SU-DHL-6 (cell line): ENCODE measurements at regions not wholly inside any gene's neighbourhood (a gene's known extent, or its start where the extent isn't known, plus 50 kb on each side); places are given as distances from the start of the nearest gene placed in this dataset.
A peak's percentile ranks its signal among the peaks of the same experiment; 100 is the strongest.

Experiments used
- H2AFZ ChIP-seq: fragments of 200-600 bp; sonication (generic); 2 replicates; pipeline ENCODE4 v1.6.1; 2014; ENCODE audit warnings: low read depth, mild to moderate bottlenecking, moderate library complexity, mixed read lengths, antibody characterized with exemption, low read length; ENCODE audit not compliant: severe bottlenecking
- H3F3A ChIP-seq: fragments of 200-600 bp; shearing (Covaris generic); 2 replicates; pipeline ENCODE4 v1.6.0; 2016; ENCODE audit warnings: antibody characterized with exemption, mild to moderate bottlenecking; ENCODE audit not compliant: insufficient read depth
- H3K27ac ChIP-seq: fragments of 200-600 bp; sonication (generic); 2 replicates; pipeline ENCODE4 v1.5.1; 2016; ENCODE audit warnings: low read depth, mild to moderate bottlenecking, low read length, moderate library complexity, mixed read lengths
- H3K27me3 ChIP-seq: fragments of 200-600 bp; sonication (generic), shearing (Covaris generic); 2 replicates; pipeline ENCODE4 v1.6.0; 2014; ENCODE audit warnings: mild to moderate bottlenecking, low read length
- H3K36me3 ChIP-seq: fragments of 200-600 bp; sonication (generic); 2 replicates; pipeline ENCODE4 v1.6.1; 2014; ENCODE audit warnings: mild to moderate bottlenecking, low read length, mixed read lengths
- H3K4me2 ChIP-seq: fragments of 300-600, 200-600 bp; shearing (Covaris generic), sonication (generic); 2 replicates; pipeline ENCODE4 v1.6.0; 2014; ENCODE audit warnings: low read length, low read depth, mild to moderate bottlenecking; ENCODE audit not compliant: poor library complexity, severe bottlenecking
- H3K4me3 ChIP-seq: fragments of 200-600 bp; sonication (generic); 2 replicates; pipeline ENCODE4 v1.5.1; 2014; ENCODE audit warnings: antibody characterized with exemption, low read length, mild to moderate bottlenecking, mixed read lengths; ENCODE audit not compliant: insufficient read depth, poor library complexity, severe bottlenecking
- H3K79me2 ChIP-seq: fragments of 200-600 bp; sonication (generic); 2 replicates; pipeline ENCODE4 v1.6.1; 2014; ENCODE audit warnings: mild to moderate bottlenecking, low read length, moderate library complexity; ENCODE audit not compliant: insufficient read depth
- H3K9ac ChIP-seq: fragments of 200-600 bp; sonication (generic); 2 replicates; pipeline ENCODE4 v1.7.0; 2014; ENCODE audit warnings: mild to moderate bottlenecking, low read length
- H3K9me2 ChIP-seq: fragments of 200-600 bp; sonication (generic); replicated peaks from 2 replicates; pipeline ENCODE4 v1.6.1; 2014; ENCODE audit warnings: low read length; ENCODE audit not compliant: insufficient read depth
- H3K9me3 ChIP-seq: fragments of 200-600 bp; sonication (generic); 2 replicates; pipeline ENCODE4 v1.6.1; 2014; ENCODE audit warnings: low read length, mixed read lengths; ENCODE audit not compliant: insufficient read depth
- H4K20me1 ChIP-seq: fragments of 200-600 bp; sonication (generic); 2 replicates; pipeline ENCODE4 v1.6.1; 2014; ENCODE audit warnings: low read depth, mild to moderate bottlenecking, antibody characterized with exemption, low read length, moderate library complexity, mixed read lengths
- CTCF ChIP-seq: fragments of 200-600 bp; sonication (generic); IDR thresholded peaks from one replicate; pipeline ENCODE4 v1.5.1; 2017; ENCODE audit warnings: antibody characterized with exemption, mild to moderate bottlenecking, low read length, moderate library complexity; ENCODE audit not compliant: insufficient read depth, poor library complexity, severe bottlenecking
- EZH2phosphoT487 ChIP-seq: fragments of 200-600 bp; sonication (generic), shearing (Covaris generic); conservative IDR thresholded peaks from 2 replicates; pipeline ENCODE4 v1.6.1; 2018; ENCODE audit warnings: mild to moderate bottlenecking, antibody characterized with exemption, low read length, moderate library complexity, mixed read lengths

GRCh38 chr16:66270333-66270927 is 96.1 kb upstream of the CDH5 start:
- no peaks in the 10 kb centered on the region for H3K9me2 ChIP-seq
- peak; percentile 67 for TF ChIP-seq CTCF
- no peak for TF ChIP-seq EZH2phosphoT487
- H3F3A ChIP-seq = no peaks in the 10 kb centered on the region
- no peaks in the 10 kb centered on the region for H3K36me3 ChIP-seq
- no peaks in the 10 kb centered on the region for H3K27me3 ChIP-seq
- H4K20me1 ChIP-seq = no peaks in the 10 kb centered on the region
- no peaks in the 10 kb centered on the region for H3K9me3 ChIP-seq
- H3K9ac ChIP-seq = no peak overlapping the region
- no peak overlapping the region for H3K4me2 ChIP-seq
- no peak overlapping the region for H3K27ac ChIP-seq
- H3K79me2 ChIP-seq = no peaks in the 10 kb centered on the region
- no peak overlapping the region for H2AFZ ChIP-seq
- no peak overlapping the region for H3K4me3 ChIP-seq

- H3F3A ChIP-seq = no peaks in the 10 kb centered on the region
- no peak overlapping the region for H3K9ac ChIP-seq
- H3K4me2 ChIP-seq = no peak overlapping the region
- no peak for TF ChIP-seq EZH2phosphoT487
- TF ChIP-seq CTCF = no peak
- H3K9me2 ChIP-seq = no peaks in the 10 kb centered on the region
- no peaks in the 10 kb centered on the region for H3K79me2 ChIP-seq
- H4K20me1 ChIP-seq = no peaks in the 10 kb centered on the region
- no peak overlapping the region for H3K4me3 ChIP-seq
- no peaks in the 10 kb centered on the region for H3K36me3 ChIP-seq
- H3K27me3 ChIP-seq = no peaks in the 10 kb centered on the region
- H2AFZ ChIP-seq = no peak overlapping the region
- no peaks in the 10 kb centered on the region for H3K9me3 ChIP-seq
- H3K27ac ChIP-seq = no peak overlapping the region
Measured at GRCh38 chr16:66269617-66270332, 96.7 kb upstream of the CDH5 start.

- Histone ChIP-seq H3K9me2 (no peaks in the 10 kb centered on the region), H3K4me2 (no peak overlapping the region), H3K36me3 (no peaks in the 10 kb centered on the region), H3F3A (no peaks in the 10 kb centered on the region), H4K20me1 (no peaks in the 10 kb centered on the region), H3K9me3 (no peaks in the 10 kb centered on the region), H3K27me3 (no peaks in the 10 kb centered on the region), H3K9ac (no peak overlapping the region), H3K4me3 (no peak overlapping the region), H2AFZ (no peak overlapping the region), H3K27ac (no peak overlapping the region), H3K79me2 (no peaks in the 10 kb centered on the region)
- no peak for TF ChIP-seq CTCF
- no peak for TF ChIP-seq EZH2phosphoT487
Measured at GRCh38 chr16:66267292-66268014, 99.0 kb upstream of the CDH5 start.
